AML-193 (cell line): ENCODE measurements at regions not wholly inside any gene's neighbourhood (a gene's known extent, or its start where the extent isn't known, plus 50 kb on each side); places are given as distances from the start of the nearest gene placed in this dataset.
A peak's percentile ranks its signal among the peaks of the same experiment; 100 is the strongest.
"Not testable (repeated sequence)": the region's sequence is repeated elsewhere in the genome, so short reads cannot be mapped to it uniquely, and the experiment has no call there.

Source experiments
- DNase-seq, 2 experiments: peaks; one replicate each; lab custom pipeline; 2025; lab: John Stamatoyannopoulos, UW

DNA sequence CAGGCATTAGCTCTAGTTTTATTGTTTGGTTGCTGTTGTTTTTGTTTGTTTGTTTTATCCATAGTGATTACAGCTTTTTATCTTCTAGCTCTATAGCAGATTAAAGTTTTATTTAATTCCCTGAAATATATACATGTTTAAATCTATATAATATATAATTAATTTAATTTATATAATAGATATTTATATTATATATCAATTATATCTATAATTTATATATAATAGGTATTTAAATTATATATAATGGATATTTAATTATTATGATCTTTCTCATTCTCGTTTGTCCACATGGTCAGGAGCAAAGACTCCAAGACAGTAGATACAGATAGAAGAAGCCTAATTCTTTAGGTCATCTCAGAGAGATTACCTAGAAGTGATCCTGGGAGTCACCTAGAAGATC is 238.8 kb upstream of the GPR149 start:
- no peak for DNase-seq

DNA sequence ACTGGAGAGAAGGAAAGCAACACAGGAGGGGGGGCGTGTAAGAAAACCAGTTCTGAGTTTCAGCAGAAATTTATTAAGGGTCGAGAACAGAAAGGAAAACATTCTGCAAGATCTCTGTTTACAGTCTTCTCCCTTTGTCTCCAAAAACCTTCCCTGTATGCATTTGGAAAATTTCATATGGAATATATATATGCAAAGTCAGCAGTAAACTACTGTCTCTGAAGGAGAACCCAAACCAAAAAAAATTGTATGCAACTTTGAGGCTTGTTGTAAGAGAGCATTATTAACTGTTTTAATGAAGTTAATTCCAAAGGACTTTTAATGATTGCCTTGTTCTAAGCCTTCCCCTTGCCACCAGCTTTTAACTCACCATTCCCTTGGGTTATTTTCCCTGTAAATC is 238.2 kb upstream of the GPR149 start:
- no peak for DNase-seq

DNA sequence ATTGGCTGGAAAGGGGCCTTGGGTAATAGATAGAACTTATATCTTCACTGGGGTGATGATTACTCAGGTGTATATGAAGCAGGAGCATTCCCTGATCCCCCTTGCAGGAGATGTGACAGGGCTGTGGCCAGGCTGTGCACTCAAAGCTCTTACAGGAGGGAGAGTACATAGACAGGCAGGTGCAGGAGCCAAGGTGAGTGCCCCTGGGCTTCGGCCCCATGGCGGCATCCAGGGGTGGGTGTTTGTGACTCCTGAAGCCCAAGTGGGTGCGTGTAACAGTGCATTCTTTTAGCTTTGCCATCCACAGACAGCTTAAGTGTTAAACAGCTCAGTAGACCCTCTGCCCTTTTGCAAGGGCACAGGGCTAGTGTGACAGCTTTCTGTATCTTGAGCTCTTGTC is 236.6 kb upstream of the GPR149 start:
- DNase-seq: no peak

- DNase-seq: no peak
Measured at GRCh38 chr3:154664714-154665113, 234.7 kb upstream of the GPR149 start.

DNA sequence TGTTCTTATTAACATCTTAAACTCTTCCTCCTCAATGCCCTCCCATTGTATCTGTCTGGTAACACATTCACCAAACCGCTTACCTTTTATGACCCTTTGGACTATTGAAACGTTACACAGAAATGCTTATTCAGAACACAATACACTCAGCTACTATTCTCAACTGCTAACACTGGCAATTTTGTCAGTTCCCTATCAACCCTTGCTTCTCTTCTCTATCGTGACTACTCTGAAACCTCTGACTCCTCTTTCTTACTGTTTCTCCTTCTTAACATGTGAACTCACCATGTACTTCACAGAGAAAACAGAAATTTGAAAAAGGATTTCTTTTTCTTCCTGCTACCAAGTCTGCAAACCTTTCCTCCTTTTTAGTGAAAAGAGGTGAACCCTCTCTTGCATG is 232.9 kb upstream of the GPR149 start:
- DNase-seq: no peak

DNA sequence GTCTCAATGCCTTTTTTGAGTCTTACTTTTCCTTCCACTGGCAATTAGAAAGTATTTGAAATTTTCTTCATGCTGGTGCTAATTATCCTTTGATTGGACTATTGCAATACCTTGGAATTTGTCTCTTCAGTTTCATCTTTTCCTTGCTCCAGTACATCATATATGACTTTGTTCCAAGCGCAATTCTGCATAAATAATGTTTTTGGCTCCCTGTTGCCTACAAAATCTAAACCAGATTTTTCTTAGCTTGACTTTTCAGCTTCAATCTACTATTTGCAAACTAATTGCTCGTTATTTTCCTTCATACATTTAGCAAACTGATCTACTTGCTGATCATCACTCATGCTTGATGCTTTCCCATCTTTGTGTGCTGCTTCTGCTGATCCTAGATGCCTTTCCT is 230.8 kb upstream of the GPR149 start:
- DNase-seq: no peak

- no peak for DNase-seq
Measured at GRCh38 chr3:154658000-154658399, 228.0 kb upstream of the GPR149 start.

DNA sequence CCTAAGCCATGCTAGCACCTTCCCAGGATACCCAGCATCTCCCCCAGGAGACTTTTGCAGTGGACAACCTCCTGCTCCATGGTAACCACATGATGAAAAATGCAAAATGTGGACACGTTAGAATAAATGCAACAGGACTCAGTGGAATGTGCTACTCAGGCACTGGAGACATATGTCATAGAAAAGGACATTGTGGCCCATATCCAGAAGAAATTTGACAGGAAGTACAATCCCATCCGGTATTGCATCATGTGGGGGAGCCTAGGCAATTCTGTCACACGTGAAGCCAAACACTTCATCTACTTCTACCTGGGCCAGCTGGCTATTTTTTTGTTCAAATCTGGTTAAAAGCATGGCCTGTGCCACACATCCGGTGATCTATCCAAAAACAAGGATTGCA is 227.2 kb upstream of the GPR149 start:
- no peak for DNase-seq

GRCh38 chr3:154656486-154656885 is 226.5 kb upstream of the GPR149 start:
- no peak for DNase-seq

DNA sequence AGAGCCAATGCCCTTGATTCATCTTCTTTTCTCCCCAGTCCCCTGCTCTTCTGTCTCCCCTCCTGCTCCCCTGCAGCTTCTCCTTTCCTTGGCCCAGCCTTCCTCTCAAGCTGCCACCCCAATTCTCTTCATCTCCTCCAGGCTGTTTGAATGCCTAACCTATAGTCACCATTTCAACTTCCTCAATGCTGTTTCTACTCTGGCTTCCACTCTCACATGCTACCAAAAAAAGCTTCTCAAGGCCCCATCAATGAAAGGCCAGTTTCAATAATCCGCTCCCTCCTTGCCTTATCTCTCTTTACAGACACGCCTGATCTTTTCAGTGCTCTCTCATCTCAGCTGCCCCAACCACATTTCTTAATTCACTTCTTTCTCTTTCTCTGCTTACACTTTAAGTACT is 212.2 kb upstream of the GPR149 start:
- DNase-seq: peak; percentile 17 to 41

GRCh38 chr3:154625756-154626155 is 195.8 kb upstream of the GPR149 start:
- no peak for DNase-seq

DNA sequence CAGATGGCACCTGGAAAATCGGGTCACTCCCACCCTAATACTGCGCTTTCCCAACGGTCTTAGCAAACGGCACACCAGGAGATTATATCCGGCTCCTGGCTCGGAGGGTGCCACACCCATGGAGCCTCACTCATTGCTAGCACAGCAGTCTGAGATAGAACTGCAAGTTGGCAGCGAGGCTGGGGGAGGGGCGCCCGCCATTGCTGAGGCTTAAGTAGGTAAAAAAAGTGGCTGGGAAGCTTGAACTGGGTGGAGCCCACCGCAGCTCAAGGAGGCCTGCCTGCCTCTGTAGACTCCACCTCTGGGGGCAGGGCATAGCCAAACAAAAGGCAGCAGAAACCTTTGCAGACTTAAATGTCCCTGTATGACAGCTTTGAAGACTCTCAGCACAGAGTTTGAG is 189.6 kb upstream of the GPR149 start:
- not testable (repeated sequence) for DNase-seq

DNA sequence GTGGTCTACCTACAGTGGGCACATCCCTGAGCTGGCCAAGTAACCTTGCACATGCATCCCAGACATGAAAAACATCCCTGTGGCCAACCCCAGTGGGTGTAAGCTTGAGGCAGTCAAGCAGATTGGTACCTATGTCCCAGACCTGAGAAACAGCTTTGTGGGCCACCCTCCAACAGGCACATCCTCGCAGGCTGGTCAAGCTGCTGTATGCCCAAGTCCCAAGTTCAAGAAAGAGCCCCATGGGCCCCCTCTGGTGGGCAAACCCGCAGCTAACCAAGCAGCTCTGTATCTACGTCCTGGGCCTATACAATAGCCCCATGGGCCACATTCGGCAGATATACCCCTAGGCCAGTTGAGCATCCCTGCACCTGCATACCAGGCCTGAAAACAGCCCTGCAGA is 186.3 kb upstream of the GPR149 start:
- no peak for DNase-seq

GRCh38 chr3:154615471-154615870 is 185.5 kb upstream of the GPR149 start:
- DNase-seq: no peak

GRCh38 chr3:154614601-154615000 is 184.6 kb upstream of the GPR149 start:
- no peak for DNase-seq

DNA sequence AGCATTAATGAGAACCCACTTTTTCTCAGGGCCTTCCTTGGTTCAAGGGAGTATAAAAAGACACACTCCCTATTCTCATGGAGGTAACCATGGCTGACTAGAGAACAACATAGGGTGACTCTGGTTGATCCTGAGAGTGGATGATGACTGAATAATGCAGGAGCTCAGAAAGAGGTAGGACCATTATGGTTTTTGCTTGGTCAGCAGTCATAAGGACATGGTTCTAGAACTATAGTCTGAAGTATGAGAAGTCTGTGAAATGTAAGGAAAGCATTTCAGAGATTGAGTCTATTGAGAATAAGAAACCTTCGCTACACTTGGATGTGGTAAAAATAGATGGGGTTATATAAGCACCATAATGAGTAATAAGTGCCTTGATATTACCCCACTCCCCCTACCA is 184.1 kb upstream of the GPR149 start:
- no peak for DNase-seq

GRCh38 chr3:154602241-154602640 is 172.3 kb upstream of the GPR149 start:
- DNase-seq: peak; percentile 59 to 70

- DNase-seq: no peak
Measured at GRCh38 chr3:154598166-154598565, 168.2 kb upstream of the GPR149 start.

DNA sequence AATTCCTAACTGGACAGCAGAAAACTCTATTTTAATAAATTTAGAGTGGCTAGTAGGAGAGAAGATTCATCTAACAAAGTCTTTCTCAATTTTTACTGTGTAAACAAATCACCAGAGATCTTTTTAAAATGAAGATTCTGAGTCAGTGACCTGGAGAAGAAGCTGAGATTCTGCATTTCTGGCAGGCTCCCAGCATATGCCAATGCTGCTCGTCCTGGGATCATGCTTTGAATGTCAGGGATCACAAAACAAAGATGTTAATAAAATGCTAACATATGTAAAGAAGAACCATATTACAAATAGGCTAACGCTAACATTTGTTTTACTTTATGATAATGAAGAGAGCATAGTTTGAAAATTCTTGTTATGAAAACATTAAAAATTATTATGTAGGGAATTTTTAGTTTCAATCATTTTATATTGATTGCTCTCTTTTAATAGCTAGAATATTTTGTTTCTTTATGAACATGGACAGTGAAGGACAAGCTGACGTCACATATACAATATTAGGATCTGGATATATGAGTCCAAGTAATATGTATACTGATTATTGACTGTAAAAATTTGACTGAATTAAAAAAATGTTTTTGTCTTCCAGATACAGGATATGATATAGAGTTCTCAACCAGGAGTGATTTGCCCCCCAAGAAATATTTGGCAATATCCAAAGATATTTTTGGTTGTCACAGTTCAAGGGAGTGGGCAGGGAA is 160.8 kb upstream of the GPR149 start:
- no peak for DNase-seq

- DNase-seq: no peak
Measured at GRCh38 chr3:154588831-154589230, 158.8 kb upstream of the GPR149 start.

DNA sequence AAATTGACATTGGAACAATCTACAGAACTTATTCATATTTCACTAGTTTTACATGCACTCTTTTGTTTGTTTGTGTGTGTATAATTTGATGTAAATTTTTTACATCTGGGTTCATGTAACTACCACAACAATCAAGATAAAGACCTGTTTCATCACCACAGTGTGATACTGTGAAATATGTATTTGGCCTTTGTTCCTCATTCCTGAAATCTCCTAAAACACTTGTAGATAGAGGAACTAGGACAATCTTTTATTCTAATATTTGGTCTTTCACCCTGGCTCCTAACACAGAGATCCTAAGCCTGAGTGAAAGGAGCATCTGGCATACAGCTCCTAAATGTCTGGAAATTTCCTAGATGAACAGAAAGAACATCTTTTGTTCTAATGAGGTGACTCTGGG is 155.0 kb upstream of the GPR149 start:
- DNase-seq: peak; percentile 76 to 81

DNA sequence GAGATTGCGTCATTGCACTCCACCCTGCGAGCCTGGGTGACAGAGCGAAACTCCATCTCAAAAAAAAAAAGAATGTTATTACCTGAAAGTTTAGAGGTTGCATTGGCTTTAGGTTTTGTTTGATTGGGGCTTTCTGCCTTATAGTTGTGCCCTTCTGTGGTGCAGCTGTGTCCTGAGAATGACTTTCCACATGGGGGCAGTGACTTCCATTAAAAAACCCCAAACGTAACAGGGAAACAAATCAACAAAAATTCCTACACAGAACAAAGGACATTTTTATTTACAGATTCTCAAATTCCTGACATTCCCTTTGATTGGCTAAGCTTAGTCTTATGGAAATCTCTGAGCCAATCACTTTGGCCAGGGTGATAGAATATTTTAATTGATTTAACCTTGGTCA is 154.1 kb upstream of the GPR149 start:
- no peak for DNase-seq

DNA sequence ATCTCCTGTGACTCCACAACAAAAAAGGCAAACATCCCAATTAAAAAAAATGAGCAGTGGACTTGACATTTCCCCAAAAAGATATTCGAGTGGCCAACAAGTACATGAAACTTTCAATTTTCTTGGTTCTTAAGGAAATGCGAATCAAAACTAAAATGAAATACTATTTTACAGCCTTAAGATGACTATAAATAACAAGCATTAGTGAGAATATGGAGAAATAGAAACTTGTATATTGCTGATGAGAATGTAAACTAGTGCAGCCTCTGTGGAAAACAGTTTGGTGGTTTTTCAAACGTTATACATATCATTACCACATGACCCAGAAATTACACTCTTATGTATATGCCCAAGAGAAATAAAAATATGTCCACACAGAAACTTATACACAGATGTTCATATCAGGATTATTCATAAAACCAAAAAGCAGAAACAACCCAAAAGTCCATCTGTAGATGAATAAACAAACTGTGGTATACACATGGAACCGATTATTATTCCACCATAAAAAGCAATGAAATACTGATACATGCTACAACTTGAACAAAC is 153.2 kb upstream of the GPR149 start:
- no peak for DNase-seq

- no peak for DNase-seq
Measured at GRCh38 chr3:154582501-154582900, 152.5 kb upstream of the GPR149 start.
